Mesothelial cell of epicardium (in vitro differentiated cells): ENCODE measurements at regions not wholly inside any gene's neighbourhood (a gene's known extent, or its start where the extent isn't known, plus 50 kb on each side); places are given as distances from the start of the nearest gene placed in this dataset.
A peak's percentile ranks its signal among the peaks of the same experiment; 100 is the strongest.
"Not testable (repeated sequence)": the region's sequence is repeated elsewhere in the genome, so short reads cannot be mapped to it uniquely, and the experiment has no call there.

ENCODE experiments used
- DNase-seq, 2 experiments: peaks; one replicate each; pipeline ENCODE4 v3.0.0; 2021; ENCODE audit warnings: low spot score in 2 of 2; ENCODE audit not compliant: unreplicated experiment in 2 of 2
- H3K27ac Mint-ChIP-seq: 2 replicates; pipeline ENCODE4 v1.8.0; 2021; ENCODE audit warnings: mixed read lengths
- H3K27me3 Mint-ChIP-seq: 2 replicates; pipeline ENCODE4 v1.8.0; 2021; ENCODE audit warnings: low read depth, mixed read lengths
- H3K36me3 Mint-ChIP-seq: 2 replicates; pipeline ENCODE4 v1.8.0; 2021; ENCODE audit warnings: mixed read lengths
- H3K4me1 Mint-ChIP-seq: 2 replicates; pipeline ENCODE4 v1.8.0; 2021; ENCODE audit warnings: mixed read lengths
- H3K4me3 Mint-ChIP-seq: 2 replicates; pipeline ENCODE4 v1.8.0; 2021; ENCODE audit warnings: mild to moderate bottlenecking, moderate library complexity, mixed read lengths
- H3K9me3 Mint-ChIP-seq: 2 replicates; pipeline ENCODE4 v1.8.0; 2021; ENCODE audit warnings: mixed read lengths
- CTCF ChIP-seq: fragments of 200-600 bp; sonication (generic); IDR thresholded peaks from one replicate; pipeline ENCODE4 v1.5.0; 2021; ENCODE audit warnings: antibody characterized with exemption; ENCODE audit not compliant: unreplicated experiment

- no peaks in the 10 kb centered on the region for H3K36me3 Mint-ChIP-seq
- H3K27ac Mint-ChIP-seq = no peak overlapping the region
- no peak for DNase-seq
- H3K4me1 Mint-ChIP-seq = no peaks in the 10 kb centered on the region
- H3K4me3 Mint-ChIP-seq = no peak overlapping the region
- TF ChIP-seq CTCF = no peak
- no peaks in the 10 kb centered on the region for H3K27me3 Mint-ChIP-seq
- H3K9me3 Mint-ChIP-seq = peaks cover 6% of the 10 kb centered on the region
Measured at GRCh38 chr12:75805320-75805719, 226.3 kb downstream of the PHLDA1 start.

- no peak for TF ChIP-seq CTCF
- no peak overlapping the region for H3K4me3 Mint-ChIP-seq
- no peak for DNase-seq
- no peaks in the 10 kb centered on the region for H3K27me3 Mint-ChIP-seq
- H3K36me3 Mint-ChIP-seq = no peaks in the 10 kb centered on the region
- no peaks in the 10 kb centered on the region for H3K9me3 Mint-ChIP-seq
- no peak overlapping the region for H3K27ac Mint-ChIP-seq
- peaks cover 17% of the 10 kb centered on the region for H3K4me1 Mint-ChIP-seq
Measured at GRCh38 chr12:75798136-75798926, 233.2 kb downstream of the PHLDA1 start.

- no peaks in the 10 kb centered on the region for H3K27me3 Mint-ChIP-seq
- no peak overlapping the region for H3K27ac Mint-ChIP-seq
- H3K4me1 Mint-ChIP-seq = peaks cover 33% of the 10 kb centered on the region
- H3K9me3 Mint-ChIP-seq = no peaks in the 10 kb centered on the region
- no peak for DNase-seq
- H3K36me3 Mint-ChIP-seq = no peaks in the 10 kb centered on the region
- H3K4me3 Mint-ChIP-seq = no peak overlapping the region
- TF ChIP-seq CTCF = no peak
Measured at GRCh38 chr12:75795125-75795524, 236.5 kb downstream of the PHLDA1 start.

- DNase-seq = no peak
- Mint-ChIP-seq H3K27ac (peak overlapping the region; percentile 41), H3K4me1 (peaks cover 23% of the 10 kb centered on the region), H3K27me3 (no peaks in the 10 kb centered on the region), H3K4me3 (no peak overlapping the region), H3K36me3 (no peaks in the 10 kb centered on the region), H3K9me3 (no peaks in the 10 kb centered on the region)
- no peak for TF ChIP-seq CTCF
Measured at GRCh38 chr12:75792687-75793086, 238.9 kb downstream of the PHLDA1 start.

GRCh38 chr12:75790219-75790618, 241.4 kb downstream of the PHLDA1 start:
- no peak overlapping the region for H3K27ac Mint-ChIP-seq
- no peaks in the 10 kb centered on the region for H3K36me3 Mint-ChIP-seq
- no peak for TF ChIP-seq CTCF
- H3K27me3 Mint-ChIP-seq = no peaks in the 10 kb centered on the region
- H3K9me3 Mint-ChIP-seq = no peaks in the 10 kb centered on the region
- peaks cover 16% of the 10 kb centered on the region for H3K4me1 Mint-ChIP-seq
- no peak for DNase-seq
- no peak overlapping the region for H3K4me3 Mint-ChIP-seq

- not testable (repeated sequence) for H3K9me3 Mint-ChIP-seq, H3K36me3 Mint-ChIP-seq, H3K27ac Mint-ChIP-seq, H3K4me3 Mint-ChIP-seq, DNase-seq, H3K27me3 Mint-ChIP-seq
- H3K4me1 Mint-ChIP-seq = peaks cover 16% of the 10 kb centered on the region
Measured at GRCh38 chr12:75787146-75787545, 244.4 kb downstream of the PHLDA1 start.
